Fibroblast of lung (primary cell): ENCODE measurements at regions not wholly inside any gene's neighbourhood (a gene's known extent, or its start where the extent isn't known, plus 50 kb on each side); places are given as distances from the start of the nearest gene placed in this dataset.

Source experiments
- DNase-seq, 2 donors: peaks; one replicate each; pipeline versions ENCODE4 v3.0.0 to v3.0.0-alpha.2; 2010; ENCODE audit warnings: low read depth in 2 of 2
- H2AFZ ChIP-seq: 2 replicates; pipeline ENCODE4 v1.5.1; 2012; ENCODE audit warnings: low read length, control low read depth, inconsistent platforms
- H3K27ac ChIP-seq: 2 replicates; pipeline ENCODE4 v1.5.1; 2011; ENCODE audit warnings: low read length, control low read depth; ENCODE audit not compliant: insufficient read depth
- H3K27me3 ChIP-seq: 2 replicates; pipeline ENCODE4 v1.5.1; 2011; ENCODE audit warnings: mild to moderate bottlenecking, low read length; ENCODE audit not compliant: control insufficient read depth, insufficient read depth
- H3K36me3 ChIP-seq: 2 replicates; pipeline ENCODE4 v1.5.1; 2011; ENCODE audit warnings: low read length; ENCODE audit not compliant: control insufficient read depth, insufficient read depth
- H3K4me1 ChIP-seq: 2 replicates; pipeline ENCODE4 v1.5.1; 2011; ENCODE audit warnings: low read length; ENCODE audit not compliant: control insufficient read depth, insufficient read depth; ENCODE audit errors: extremely low read depth
- H3K4me2 ChIP-seq: 2 replicates; pipeline ENCODE4 v1.5.1; 2011; ENCODE audit warnings: low read length, control low read depth; ENCODE audit not compliant: insufficient read depth; ENCODE audit errors: extremely low read depth
- H3K4me3 ChIP-seq, 4 experiments: fragments of 200-600 bp in 1 of 4; sonication (generic) in 1 of 4; replicated peaks in 1 of 4; 2 replicates each; pipeline ENCODE4 v1.5.1; 2011 to 2016; ENCODE audit warnings: low read length in 4 of 4, low read depth in 3 of 4, mild to moderate bottlenecking in 3 of 4, control low read depth in 2 of 4, inconsistent platforms in 1 of 4, mixed read lengths in 1 of 4; ENCODE audit not compliant: insufficient read depth in 1 of 4; ENCODE audit errors: control extremely low read depth in 1 of 4
- H3K79me2 ChIP-seq: 2 replicates; pipeline ENCODE4 v1.5.1; 2012; ENCODE audit warnings: mild to moderate bottlenecking, low read length, inconsistent platforms; ENCODE audit not compliant: control insufficient read depth, insufficient read depth
- H3K9ac ChIP-seq: 2 replicates; pipeline ENCODE4 v1.5.1; 2011; ENCODE audit warnings: mild to moderate bottlenecking, low read length, control low read depth; ENCODE audit not compliant: insufficient read depth
- H3K9me3 ChIP-seq: 2 replicates; pipeline ENCODE4 v1.5.1; 2012; ENCODE audit warnings: low read depth, low read length; ENCODE audit not compliant: control insufficient read depth, insufficient read depth
- H4K20me1 ChIP-seq: 2 replicates; pipeline ENCODE4 v1.5.1; 2011; ENCODE audit warnings: low read length; ENCODE audit not compliant: control insufficient read depth, insufficient read depth; ENCODE audit errors: extremely low read depth
- CTCF ChIP-seq, 2 donors: IDR thresholded peaks in 1 of 2; conservative IDR thresholded peaks in 1 of 2; 1 replicate in 1 of 2; 2 replicates in 1 of 2; pipeline ENCODE4 v1.5.1; 2011 to 2012; ENCODE audit warnings: low read length in 2 of 2, control low read depth in 1 of 2, inconsistent platforms in 1 of 2, low read depth in 1 of 2, mild to moderate bottlenecking in 1 of 2
- EZH2 ChIP-seq: IDR thresholded peaks from 2 replicates; pipeline ENCODE4 v1.5.1; 2012; ENCODE audit warnings: low read length, control low read depth, mild to moderate bottlenecking; ENCODE audit errors: missing control alignments

GRCh38 chr20:40767615-40767924, 78.5 kb upstream of the MAFB start:
- no peak overlapping the region for H3K4me2 ChIP-seq
- H3K4me3 ChIP-seq, result no peak overlapping the region
- H3K9me3 ChIP-seq, result no peaks in the 10 kb centered on the region
- no peak overlapping the region for H2AFZ ChIP-seq
- H3K4me1 ChIP-seq, result no peaks in the 10 kb centered on the region
- H3K27me3 ChIP-seq, result no peaks in the 10 kb centered on the region
- TF ChIP-seq EZH2, result no peak
- no peak for TF ChIP-seq CTCF (conservative IDR thresholded peaks at IDR 0.05 in 1 of 2, IDR thresholded peaks at IDR 0.05 in 1 of 2; ENCODE audit: low read depth in 1 of 2, low read length in 2 of 2)
- no peak for DNase-seq
- H3K9ac ChIP-seq, result no peak overlapping the region
- no peak overlapping the region for H3K27ac ChIP-seq
- H4K20me1 ChIP-seq, result no peaks in the 10 kb centered on the region
- no peaks in the 10 kb centered on the region for H3K79me2 ChIP-seq
- no peaks in the 10 kb centered on the region for H3K36me3 ChIP-seq

DNA sequence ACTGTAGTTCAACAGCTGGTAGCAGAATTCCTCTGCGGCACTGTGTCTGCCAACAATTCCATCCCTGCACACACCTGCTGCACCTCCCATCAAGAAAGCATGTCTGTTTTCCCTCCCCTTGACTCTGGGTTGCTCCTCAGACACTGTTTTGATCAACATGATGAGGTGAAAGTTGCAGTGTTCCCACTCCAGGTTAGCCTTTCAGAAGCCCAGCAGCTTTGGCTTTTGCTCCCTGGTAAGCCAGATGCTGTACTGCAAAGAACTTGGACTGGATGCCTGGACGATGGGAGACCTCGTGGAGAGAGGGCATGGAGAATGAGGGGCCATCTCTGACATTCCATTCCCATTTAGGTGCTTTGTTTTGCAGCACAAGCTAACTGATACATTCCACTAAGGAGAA, 79.1 kb upstream of the MAFB start:
- TF ChIP-seq EZH2, result no peak
- no peak for TF ChIP-seq CTCF (conservative IDR thresholded peaks at IDR 0.05 in 1 of 2, IDR thresholded peaks at IDR 0.05 in 1 of 2; ENCODE audit: low read depth in 1 of 2, low read length in 2 of 2)
- Histone ChIP-seq H3K9me3 (no peaks in the 10 kb centered on the region), H3K27me3 (no peaks in the 10 kb centered on the region), H3K4me2 (no peak overlapping the region), H3K4me3 (no peak overlapping the region), H4K20me1 (no peaks in the 10 kb centered on the region), H2AFZ (no peak overlapping the region), H3K4me1 (no peaks in the 10 kb centered on the region), H3K27ac (no peak overlapping the region), H3K79me2 (no peaks in the 10 kb centered on the region), H3K36me3 (no peaks in the 10 kb centered on the region), H3K9ac (no peak overlapping the region)
- DNase-seq, result no peak

DNA sequence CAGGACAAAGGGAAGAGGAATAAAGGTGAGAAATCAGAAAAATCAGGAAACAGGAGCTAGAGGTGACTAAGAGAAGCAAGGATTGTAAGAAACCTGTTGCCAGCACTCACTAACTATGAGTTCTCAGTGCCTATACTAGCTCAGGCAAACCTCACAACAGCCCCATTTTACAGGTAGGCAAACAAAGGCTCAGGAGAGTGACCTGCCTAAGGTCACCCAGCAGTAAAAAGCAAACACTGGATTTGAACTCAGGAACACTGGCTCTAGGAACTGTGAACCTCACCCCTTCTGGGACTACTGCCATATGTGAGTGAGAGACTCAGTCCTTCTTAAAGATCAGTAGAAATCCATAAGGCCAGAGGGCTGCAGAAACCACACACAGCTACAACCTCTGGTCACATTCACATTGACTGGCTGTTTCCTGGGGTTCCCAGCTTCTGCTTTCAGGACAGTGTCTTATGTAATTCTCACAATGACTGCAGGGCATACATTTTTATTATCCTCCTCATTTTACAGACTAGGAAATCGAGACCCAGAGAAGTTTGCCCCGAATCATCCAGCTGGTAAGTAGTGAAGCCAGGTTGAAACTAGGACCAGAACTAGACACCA, 80.7 kb upstream of the MAFB start:
- Histone ChIP-seq H3K4me1 (no peaks in the 10 kb centered on the region), H3K36me3 (no peaks in the 10 kb centered on the region), H3K79me2 (no peaks in the 10 kb centered on the region), H4K20me1 (no peaks in the 10 kb centered on the region), H3K4me2 (no peak overlapping the region), H3K4me3 (no peak overlapping the region), H3K9me3 (no peaks in the 10 kb centered on the region), H3K27me3 (no peaks in the 10 kb centered on the region), H3K27ac (no peak overlapping the region), H2AFZ (no peak overlapping the region), H3K9ac (no peak overlapping the region)
- no peak for TF ChIP-seq EZH2
- no peak for TF ChIP-seq CTCF (conservative IDR thresholded peaks at IDR 0.05 in 1 of 2, IDR thresholded peaks at IDR 0.05 in 1 of 2; ENCODE audit: low read depth in 1 of 2, low read length in 2 of 2)
- no peak for DNase-seq
